GM19468 (cell line): ENCODE measurements at regions not wholly inside any gene's neighbourhood (a gene's known extent, or its start where the extent isn't known, plus 50 kb on each side); places are given as distances from the start of the nearest gene placed in this dataset.
"Not testable (repeated sequence)": the region's sequence is repeated elsewhere in the genome, so short reads cannot be mapped to it uniquely, and the experiment has no call there.

Source experiments
- ATAC-seq: cut with Tn5 transposase; IDR thresholded peaks from one replicate; pipeline ENCODE4 v1.9.1; 2021; ENCODE audit warnings: mild to moderate bottlenecking, moderate library complexity, moderate number of reproducible peaks; ENCODE audit not compliant: unreplicated experiment; ENCODE audit errors: extremely low read depth

DNA sequence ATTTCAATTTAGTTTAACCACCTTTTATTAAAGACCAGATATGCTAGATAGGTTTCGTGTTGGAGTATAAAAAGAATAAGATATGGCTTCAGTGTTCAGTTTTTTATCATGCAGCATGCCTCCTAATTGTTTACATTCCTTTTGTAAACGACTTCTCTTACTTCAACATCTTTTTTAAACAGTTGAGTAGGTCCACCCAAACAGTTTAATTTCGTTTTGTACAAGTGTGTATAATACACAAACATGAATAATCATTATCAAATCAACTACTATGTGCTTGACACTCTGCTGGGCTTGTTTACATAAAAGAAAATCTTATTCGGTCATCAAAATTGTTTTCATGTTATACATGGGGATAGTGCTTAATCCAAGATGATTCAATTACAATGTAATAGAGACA, 906.3 kb upstream of the ADGRL4 start:
- no peak for ATAC-seq

DNA sequence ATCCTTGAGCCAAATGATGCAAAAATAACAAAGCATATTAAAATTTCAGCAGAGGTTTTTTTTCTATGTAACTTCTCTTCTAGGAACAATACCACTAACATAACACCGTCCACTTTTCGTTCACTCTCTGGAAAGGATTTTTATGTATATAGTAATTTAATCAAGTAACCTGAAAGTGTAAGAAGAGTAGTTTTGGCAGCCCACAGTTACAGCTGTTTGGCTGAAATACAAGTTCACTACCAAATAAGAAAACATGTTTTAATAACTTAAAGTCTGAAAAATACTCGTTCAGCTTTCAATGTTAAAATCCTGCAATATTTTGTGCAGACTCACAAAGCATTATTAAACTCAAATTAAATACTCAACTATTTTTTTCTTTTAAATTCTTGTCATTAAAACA, 896.8 kb upstream of the ADGRL4 start:
- no peak for ATAC-seq

DNA sequence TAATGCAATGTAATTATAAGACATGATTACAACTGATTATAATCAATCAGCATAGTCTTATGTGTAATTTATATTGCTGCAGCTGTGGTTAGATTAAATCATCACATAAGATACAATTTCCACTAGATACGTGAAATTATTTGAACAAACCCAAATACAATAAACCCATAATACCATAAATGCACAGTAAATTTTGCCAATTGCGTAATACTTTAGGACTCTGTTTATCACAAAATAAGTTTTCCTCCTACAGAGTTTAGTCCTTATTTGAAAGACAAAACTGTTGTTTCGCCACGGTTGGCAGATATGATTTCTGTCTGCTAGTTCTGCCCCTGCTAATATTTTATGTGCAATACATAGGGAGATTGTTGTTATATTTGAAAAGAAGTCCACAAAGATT, 895.9 kb upstream of the ADGRL4 start:
- ATAC-seq = no peak

DNA sequence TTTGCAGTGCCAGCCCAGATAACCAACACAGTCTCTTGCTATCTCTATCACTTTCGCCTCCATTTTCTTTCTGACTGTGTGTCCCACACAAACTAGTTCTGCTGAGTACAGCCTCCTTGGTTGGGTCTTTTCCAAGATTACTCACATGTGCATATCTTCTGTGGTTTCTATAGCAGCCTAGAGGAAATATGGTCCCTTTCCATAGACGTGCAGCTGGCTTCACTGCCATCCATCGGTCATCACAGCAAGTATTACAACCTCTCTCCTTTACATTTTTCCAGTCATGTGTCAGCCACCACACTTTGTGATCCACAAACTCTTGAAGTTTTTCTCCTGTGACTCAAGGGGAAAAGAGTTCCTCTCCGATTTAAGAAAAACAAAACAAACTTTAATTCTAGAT, 893.4 kb upstream of the ADGRL4 start:
- ATAC-seq = no peak

DNA sequence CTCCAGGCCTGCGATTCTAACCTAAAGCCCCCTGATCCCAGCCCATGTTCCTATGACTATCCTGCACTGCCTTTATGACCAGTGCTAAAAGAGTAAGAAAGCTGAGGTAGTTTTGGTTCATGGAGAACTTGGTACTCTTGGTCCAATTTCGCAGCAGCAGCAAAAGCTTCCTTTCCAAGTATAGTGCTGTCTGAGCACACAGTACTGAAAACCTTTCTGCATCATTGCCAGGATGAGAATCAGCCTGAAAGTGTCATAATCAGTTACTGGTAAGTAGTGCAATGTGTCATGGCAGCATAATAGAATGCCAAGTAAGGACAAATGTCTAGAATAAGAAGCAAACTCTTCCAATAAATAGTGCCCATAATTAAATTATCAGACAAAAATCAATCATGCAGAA, 889.6 kb upstream of the ADGRL4 start:
- ATAC-seq = no peak

DNA sequence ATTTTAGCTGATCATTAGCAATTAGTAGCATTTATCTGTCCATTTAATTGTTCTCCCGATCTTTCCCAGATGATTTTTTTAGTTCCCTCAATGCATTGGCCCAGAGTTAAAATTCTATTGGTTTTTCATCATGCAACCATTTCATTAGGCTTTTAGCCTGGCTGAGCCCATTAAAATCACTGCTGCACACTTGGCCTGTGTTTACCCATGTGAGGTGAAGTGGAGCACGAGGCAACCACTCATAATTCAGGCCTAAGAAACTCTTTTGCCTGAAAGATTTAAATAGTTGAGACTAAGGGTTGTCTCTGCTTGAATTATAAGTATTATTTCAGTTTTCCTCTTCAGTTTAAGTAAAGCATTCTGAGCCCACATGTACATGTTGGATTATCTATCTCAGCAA, 889.0 kb upstream of the ADGRL4 start:
- ATAC-seq = no peak

DNA sequence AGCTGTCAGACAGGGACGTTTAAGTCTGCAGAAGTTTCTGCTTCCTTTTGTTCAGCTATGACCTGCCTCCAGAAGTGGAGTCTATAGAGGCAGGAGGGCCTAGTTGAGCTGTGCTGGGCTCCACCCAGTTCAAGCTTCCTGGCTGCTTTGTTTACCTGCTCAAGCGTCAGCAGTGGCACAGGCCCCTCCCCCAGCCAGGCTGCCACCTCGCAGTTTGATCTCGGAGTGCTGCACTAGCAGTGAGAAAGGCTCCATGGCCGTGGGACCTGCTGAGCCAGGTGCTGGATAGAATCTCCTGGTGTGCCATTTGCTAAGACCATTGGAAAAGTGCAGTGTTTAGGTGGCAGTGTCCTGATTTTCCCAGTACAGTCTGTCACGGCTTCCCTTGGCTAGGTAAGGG, 887.6 kb upstream of the ADGRL4 start:
- not testable (repeated sequence) for ATAC-seq

DNA sequence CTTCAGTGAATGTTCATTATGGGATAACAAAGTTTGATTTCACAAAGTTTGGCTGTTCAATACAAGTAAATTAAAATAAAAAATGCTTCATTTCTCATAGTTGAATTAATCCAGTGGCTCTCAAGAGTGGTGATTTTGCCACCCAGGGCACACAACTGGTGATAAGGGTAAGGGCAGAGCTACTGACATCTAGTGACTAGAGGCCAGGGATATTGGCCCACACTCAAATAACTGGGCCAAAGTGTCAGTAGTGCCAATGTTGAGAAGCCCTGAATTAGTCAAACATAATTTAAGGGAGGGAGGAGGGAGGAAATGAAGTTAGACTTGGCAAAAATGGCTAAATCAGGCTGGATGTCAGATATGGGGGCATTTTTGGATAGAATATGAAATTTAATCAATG, 880.5 kb upstream of the ADGRL4 start:
- ATAC-seq = no peak

DNA sequence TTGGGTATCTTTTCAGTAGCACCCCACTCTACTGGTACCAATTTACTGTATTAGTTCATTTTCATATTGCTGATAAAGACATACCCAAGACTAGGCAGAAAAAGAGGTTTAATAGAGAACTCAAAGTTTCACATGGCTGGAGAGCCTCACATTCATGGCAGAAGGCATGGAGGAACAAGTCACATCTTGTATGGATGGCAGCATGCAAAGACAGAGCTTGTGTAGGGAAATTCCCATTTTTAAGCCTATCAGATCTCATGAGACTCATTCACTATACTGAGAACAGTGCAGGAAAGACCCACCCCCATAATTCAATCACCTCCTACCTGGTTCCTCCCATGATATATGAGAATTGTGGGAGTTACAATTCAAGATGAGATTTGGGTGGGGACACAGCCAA, 878.6 kb upstream of the ADGRL4 start:
- ATAC-seq = no peak

DNA sequence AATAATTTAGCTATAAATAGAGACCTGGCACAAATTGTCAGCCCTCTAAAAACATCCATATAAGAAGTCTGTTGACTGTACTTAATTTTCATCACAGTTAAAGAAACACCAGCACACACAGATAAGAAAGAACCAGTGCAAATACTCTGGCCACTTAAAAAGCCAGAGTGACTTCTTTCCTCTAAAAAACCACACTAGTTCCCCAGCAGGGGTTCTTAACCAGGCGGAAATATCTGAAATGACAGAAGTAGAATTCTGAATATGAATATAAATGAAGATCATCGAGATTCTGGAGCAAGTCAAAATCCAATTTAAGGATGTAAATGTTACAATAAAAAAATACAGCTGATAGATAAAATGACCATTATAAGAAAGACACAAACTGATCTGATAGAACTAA, 870.6 kb upstream of the ADGRL4 start:
- ATAC-seq = no peak

DNA sequence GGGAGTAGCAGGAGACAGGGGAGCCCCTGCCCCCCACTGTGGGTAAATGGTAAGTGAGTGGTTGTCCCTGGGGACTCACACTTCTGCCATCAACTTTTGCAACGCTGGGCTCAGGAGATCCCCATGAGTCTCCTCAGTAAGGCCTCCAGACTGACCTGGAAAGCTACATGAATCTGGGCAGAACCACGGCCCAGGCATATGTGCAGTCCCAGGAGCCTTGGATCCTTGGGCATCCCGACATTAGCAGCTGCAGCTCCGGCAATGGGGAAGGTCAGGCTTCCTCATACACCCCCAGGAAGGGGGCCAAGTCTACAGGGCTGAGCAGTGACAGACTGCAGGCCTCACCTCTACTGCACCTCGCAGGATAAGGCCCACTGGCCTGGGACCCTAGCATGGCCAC, 868.7 kb upstream of the ADGRL4 start:
- ATAC-seq = no peak

DNA sequence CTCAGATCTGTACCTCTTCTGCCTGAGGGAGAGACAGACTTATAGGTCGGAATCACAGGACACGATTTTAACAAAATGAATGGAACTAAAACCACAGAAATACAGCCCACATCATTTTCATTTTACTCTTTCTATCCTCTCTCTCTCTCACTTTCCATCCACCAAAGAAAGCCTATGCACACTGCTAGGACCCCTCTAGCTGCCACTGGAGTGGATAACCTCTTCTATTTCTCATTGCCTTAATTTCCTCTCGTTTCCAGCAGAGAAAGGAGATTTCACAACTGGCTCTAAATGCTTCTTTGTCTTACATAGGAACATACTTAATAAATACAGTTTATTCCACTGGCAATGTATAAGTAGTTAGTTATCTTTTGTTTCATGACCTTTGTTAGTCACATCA, 867.8 kb upstream of the ADGRL4 start:
- no peak for ATAC-seq

DNA sequence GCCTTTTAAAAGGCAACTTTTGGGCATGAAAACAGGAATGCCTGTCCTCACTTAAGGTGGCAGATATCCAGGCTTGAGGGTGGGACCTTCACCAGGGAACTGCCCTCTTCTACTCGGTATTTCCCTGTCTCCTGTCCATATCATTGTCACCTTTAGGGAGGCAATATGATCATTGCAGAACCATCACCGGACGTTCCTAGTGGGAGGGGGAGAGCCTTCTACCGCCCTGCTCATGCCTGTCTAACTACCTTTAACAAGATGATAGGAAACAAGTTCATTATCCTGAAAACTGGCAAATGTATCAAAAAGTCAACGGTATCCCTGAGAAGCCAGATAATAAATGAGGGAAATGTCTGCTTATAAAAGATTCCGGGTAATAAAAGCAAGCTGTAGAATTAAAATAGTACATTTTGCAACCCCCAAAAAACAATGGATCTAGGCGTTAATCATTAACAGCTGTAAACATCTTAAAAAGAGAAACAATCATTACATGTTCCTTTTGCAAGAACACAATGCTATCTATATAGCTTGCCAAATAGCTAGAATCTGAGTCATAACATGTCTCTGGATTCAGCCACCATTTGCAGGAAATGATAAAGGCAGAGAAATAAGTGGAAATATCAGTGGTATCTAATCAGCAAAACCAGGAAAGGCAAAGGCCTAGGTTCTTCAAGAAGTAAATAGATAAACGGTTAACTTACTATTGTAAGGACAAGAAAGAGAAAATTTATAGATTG, 852.9 kb upstream of the ADGRL4 start:
- no peak for ATAC-seq

DNA sequence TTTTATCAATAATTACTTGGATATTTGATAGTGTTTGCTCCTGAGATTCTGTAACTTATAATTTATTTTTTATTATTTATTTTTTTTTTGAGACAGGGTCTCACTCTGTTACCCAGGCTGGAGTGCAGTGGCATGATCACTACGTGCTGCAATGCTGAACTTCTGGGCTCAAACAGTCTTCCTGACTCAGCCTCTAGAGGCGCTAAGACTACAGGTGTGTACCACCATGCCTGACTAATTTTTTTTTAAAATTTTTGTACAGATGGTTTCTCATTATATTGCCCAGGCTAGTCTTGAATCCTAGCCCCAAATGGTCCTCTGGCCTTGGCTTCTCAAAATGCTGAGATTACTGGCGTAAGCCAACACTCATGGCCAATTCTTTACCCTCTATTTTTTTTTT, 845.5 kb upstream of the ADGRL4 start:
- no peak for ATAC-seq

DNA sequence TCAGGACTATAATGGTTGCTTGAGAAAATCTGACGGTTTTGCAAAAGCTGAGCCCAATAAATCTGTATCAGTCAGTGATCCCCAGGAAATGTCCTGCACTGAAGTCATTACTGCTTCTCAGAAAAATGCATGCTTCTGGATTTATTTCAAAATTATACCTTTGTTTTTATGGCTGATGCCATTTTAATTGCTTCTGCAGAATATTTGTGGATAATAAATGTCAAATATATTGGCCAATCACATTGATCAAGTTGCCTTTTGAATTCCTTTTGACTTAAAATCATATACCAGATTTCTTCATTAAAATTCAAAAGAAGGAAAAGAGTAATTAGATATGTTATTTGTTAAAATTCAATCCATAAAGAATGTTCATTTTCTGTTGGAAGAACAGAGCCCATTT, 842.9 kb upstream of the ADGRL4 start:
- ATAC-seq = no peak

DNA sequence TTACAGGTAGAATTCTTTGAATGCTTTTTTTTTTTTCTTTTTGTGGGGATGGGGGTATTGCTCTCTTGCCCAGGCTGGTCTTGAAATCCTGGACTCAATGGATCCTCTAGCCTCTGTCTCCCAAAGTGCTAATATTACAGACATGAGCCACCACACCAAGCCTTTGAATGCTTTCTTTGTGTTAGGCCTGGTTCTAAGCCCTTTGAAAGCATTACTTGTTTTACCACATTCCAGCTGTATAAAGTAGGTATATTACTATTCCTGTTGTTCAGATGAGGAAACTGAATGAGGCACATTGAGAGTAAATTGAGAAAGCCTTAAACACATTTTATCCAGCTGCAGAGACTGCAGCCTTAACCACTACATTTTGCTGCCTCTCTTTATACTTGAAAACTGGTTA, 841.8 kb upstream of the ADGRL4 start:
- no peak for ATAC-seq

DNA sequence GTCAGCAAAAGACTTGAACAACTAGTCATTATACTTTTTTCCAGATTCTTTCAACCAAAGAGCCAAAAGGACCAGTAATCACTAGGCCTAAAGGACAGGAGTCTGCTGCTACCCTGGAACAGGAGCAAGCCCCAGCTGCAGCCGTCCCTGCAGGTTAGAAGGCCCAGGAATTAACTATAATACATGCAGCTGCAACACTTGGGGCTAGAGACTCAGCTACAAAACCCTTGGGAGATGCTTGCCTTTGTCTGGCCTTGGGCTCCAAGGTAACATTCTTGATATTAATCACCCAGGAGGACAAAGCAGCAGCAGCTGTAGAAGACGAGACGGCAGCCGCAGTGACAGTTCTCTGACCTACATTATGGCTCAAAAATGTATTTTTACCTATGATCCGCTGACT, 841.2 kb upstream of the ADGRL4 start:
- ATAC-seq = no peak

DNA sequence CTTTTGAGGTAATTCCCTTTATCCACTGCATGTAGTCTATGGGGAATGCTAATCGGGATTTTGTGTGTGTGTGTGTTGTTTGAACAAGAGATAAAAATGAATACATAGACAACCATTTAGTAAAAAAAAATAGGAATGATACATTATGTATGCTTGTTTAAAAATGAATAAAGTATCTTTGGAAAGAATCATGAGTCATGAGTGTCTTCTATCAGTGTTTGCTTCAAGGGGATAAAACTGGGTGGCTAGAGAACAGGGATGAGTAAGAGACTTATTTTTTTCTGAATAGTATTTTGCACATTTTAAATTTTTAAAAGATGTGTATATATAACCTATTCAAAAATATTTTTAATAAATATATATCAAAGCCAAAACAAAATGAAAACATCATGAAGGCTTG, 839.4 kb upstream of the ADGRL4 start:
- ATAC-seq = no peak

DNA sequence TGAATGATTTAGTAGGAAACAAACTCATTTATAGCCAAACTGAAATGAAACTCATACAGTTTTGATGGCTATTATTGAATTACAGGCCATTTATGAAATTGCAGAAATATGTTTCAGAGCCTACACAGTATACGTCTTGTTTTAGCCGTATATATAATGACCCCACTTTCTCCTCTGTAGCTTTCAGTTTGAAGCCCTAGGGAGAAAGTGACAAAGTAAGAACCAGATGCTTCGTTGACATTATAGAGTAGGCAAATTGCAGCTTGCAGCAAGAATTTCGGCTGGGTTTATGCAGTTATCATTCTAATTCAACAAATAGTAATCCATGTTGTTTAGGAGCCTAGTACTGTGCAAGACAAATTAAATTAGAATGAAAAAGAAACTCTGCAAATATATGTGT, 836.3 kb upstream of the ADGRL4 start:
- ATAC-seq = no peak

DNA sequence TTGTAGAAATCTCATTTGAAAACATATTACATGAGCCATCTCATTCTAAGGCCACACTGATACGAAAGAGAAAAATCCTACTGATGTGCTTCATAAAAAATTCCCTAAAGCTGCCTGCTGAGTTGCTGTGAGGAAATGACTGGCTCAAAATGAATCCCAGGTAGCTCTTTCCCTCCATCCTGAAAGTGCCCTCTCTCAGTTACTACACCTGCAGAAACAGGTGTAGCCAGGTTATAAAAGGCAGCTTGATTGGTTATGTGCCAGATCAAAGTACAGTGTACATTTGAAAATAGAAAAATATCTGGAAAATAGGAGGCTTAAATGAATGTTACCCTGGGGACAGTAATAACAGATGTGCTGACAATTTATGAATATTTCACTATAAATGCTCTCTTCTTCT, 833.4 kb upstream of the ADGRL4 start:
- no peak for ATAC-seq

DNA sequence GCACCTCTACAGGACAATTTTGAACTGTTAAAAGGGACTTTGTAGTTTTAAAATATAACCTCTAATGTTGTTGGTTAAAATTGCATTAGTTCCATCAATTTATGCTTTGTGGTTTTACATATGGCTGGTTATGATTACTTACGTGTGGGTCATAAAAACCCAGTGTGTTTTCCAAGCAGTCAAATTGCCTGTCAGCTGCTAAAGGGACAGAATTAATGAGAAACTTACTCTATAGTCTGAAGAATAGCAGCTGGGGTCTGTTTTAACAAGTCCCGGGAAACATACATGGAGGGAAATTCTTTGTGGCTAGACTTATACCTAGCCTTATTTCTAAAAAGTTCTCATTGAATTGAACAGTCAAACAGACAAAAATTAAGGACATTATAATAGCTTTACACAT, 820.9 kb upstream of the ADGRL4 start:
- no peak for ATAC-seq

DNA sequence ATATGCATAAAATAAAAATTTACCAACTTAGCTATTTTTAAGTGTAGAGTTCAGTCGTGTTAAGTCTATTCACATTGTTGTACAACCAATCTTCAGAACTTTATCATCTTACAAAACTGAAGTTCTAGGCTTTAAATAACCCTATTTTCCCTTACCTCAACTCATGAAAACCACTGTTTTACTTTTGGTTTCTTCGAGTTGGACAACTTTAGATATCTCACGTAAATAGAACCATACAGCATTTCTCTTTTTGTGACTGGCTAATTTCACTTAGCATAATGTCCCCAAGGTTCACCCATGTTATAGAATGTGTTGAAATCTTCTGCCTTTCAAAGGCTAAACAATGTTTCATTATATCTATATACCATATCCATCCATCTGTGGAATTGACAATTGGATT, 819.0 kb upstream of the ADGRL4 start:
- ATAC-seq = no peak

DNA sequence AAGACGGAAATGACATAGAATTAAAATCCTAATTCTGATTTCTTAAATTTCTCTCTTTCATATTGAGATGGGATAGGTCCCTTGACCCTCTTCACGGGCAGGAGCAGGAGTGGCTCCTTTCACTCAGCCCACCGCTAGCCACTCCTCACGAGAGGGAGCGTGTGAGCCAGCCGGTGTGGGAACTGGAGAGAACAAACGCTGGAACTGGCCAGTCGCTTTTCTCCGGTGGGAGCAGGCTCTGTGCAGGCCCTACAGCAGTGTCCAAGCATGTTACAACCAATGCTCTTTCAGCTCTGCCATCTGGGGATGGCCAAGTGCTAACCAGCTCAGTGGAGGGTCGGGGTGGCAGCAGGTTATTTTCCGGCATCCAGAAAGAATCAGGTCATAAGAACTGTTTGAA, 815.5 kb upstream of the ADGRL4 start:
- no peak for ATAC-seq
